ENCODE measurements at regions not wholly inside any gene's neighbourhood (a gene's known extent, or its start where the extent isn't known, plus 50 kb on each side); places are given as distances from the start of the nearest gene placed in this dataset.

GRCh38 chr7:52079726-52080125, 763.1 kb upstream of the COBL start:
- DNase-seq (ENCODE audit: low read depth in 2 of 3, low spot score in 2 of 3), result no peak

DNA sequence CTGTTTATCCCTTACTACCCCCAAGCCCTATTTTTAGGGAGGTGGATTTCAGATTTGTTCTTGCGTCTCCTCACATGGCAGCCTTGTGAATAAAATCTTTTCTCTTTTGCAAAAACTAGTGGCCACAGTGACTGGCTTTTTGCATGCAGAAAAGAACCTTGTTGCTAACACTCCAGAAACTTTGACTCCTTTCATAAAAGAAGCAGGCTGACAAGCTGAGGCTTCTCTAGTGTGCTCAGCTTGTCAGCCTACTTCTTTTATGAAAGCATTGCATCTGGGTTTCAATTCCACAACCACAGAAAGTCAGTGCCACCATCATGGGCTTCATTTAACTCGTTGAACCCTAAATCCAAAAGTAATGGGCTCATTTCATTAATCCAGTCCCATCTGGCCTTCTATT, 761.0 kb upstream of the COBL start:
- no peak for DNase-seq (ENCODE audit: low read depth in 2 of 3, low spot score in 2 of 3)

DNA sequence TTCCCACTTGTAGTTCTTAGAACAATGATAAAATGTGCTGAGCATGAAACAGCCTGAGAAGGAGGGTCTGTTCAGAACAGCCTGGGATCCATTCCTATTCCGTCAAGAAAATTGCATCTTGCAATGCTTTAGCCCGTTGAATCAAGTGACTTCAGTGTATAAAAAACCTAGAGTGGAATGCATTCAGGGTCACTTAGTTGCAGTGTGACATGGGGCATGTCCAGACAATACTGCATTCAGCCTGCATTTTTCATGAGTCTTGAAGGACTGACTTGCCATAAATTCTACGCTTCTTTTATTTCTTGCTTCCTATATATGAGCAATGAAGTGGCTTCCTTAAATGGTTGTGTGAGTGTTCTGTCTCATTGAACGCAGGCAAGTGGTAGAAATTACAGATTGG, 758.3 kb upstream of the COBL start:
- DNase-seq (ENCODE audit: low read depth in 2 of 3, low spot score in 2 of 3), result no peak

DNA sequence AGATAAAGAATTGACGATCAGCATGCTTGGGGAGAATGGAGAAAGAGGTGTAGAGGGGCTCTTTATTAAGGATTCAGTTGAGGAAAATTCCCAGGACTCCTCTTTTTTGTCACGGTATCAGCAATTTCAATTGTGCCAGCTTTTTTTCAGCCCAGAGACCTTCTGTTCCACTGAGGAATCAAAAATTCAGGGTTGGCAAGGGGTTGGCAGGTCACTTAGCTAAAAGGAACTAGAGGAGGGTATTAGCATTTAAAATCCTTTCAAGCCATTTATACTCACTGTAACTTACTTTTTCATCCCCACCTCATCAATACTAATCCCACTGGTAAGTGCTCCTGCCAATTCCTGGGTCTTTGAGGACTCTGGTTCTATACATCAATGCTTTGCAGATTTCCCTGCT, 757.5 kb upstream of the COBL start:
- DNase-seq (ENCODE audit: low read depth in 2 of 3, low spot score in 2 of 3), result no peak

GRCh38 chr7:52071744-52072143, 755.1 kb upstream of the COBL start:
- DNase-seq (ENCODE audit: low read depth in 2 of 3, low spot score in 2 of 3), result no peak

- no peak for DNase-seq (ENCODE audit: low read depth in 2 of 3, low spot score in 2 of 3)
These were observed 747.9 kb upstream of the COBL start for GRCh38 chr7:52064493-52064892.

GRCh38 chr7:52061666-52062065, 745.1 kb upstream of the COBL start:
- DNase-seq (ENCODE audit: low read depth in 2 of 3, low spot score in 2 of 3), result no peak

GRCh38 chr7:52053525-52053924, 736.9 kb upstream of the COBL start:
- DNase-seq (ENCODE audit: low read depth in 2 of 3, low spot score in 2 of 3), result no peak

DNA sequence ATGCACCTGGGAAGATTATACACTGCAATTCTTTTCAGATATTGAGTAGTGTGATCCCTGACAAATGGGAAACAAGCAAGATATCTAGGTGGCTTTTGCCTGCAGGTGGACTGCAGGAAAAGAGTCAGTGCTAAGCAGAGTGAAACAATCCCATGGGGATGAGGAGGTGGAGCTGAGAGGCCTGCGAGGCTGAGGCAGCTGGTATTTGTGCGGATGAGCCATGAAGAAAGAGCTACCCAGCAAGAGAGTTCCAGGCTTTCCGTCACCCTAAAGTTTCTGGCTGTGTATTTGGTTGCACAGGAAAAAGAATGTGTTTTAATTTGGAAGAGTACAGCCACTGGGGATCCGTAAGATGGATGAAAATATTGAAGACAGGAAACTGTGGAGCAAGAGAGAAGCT, 714.1 kb upstream of the COBL start:
- DNase-seq (ENCODE audit: low read depth in 2 of 3, low spot score in 2 of 3), result no peak

DNA sequence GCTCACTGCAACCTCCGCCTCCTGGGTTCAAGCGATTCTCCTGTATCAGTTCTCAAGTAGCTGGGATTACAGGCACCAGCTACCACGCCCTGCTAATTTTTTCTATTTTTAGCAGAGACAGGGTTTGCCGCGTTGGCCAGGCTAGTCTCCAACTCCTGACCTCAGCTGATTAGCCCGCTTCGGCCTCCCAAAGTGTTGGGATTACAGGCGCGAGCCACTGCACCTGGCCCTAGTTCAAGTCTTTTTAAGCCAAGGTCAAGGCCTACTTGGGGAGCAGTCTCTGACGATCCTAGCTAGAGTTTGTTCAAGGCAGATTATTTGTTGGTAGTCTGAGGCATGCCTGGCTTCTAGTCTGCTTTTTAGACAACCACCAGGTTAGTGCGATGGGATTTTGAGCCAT, 709.5 kb upstream of the COBL start:
- DNase-seq (ENCODE audit: low read depth in 2 of 3, low spot score in 2 of 3), result no peak

DNA sequence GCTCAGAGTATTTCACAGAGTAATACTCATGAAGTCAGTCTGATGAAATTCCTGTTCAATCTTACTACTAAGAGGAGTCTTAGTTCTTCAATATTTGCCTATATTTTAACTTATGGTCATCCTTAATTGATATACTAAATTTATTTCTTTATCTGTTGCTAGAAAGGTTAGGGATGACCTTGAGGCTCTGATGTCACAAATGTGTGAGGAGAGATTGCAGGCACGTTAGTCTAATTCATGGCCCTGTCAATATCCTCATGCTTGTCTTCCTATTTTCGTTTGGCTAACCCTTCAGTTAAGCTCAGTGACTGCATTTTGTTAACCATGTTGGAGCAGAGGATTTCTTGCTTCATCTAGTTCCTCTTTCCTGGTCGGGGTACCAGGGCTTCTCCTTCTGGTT, 704.7 kb upstream of the COBL start:
- DNase-seq (ENCODE audit: low read depth in 2 of 3, low spot score in 2 of 3), result no peak

- DNase-seq (ENCODE audit: low read depth in 2 of 3, low spot score in 2 of 3), result no peak
These were observed 702.1 kb upstream of the COBL start for GRCh38 chr7:52018680-52019054.

GRCh38 chr7:52017802-52018679, 701.4 kb upstream of the COBL start:
- no peak for DNase-seq (ENCODE audit: low read depth in 2 of 3, low spot score in 2 of 3)

DNA sequence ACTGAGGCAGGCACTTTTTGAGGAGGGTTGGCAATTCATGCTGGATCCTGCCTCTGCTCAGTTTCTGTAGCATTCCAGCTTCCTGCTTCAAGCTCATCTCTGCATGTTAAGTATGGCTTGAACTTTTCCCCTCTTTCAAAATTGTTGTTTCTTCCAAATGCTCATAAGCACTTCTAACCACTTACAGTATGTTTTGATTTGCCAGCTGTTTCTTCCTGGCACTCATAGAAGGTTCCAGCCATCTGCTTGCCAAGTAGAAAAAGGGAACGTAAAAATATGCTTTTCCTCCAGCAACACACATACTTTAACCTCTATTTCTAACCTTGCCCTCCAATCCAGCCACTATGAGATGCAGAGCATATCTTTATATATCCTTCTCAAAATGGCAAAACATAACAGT, 692.6 kb upstream of the COBL start:
- DNase-seq (ENCODE audit: low read depth in 2 of 3, low spot score in 2 of 3), result no peak

DNA sequence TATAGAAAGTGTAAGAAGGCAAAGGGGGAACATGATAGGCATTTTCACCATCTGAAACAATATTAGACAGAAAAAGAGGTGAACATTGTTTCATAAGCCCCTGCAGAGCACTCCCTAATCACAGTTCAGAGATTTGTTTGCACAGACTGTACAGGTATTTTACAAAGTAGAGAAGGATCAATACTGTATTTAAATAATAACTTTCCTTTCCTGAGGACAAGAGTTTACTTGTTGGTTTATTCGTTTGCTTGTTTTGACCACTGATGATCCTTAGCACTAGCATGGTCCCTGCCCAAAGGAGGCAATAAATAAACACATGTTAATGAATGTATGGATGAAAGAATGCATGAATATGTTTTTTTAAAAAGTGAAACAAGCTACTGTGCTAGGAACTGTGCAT, 690.1 kb upstream of the COBL start:
- no peak for DNase-seq (ENCODE audit: low read depth in 2 of 3, low spot score in 2 of 3)

GRCh38 chr7:52005613-52006012, 689.0 kb upstream of the COBL start:
- DNase-seq (ENCODE audit: low read depth in 2 of 3, low spot score in 2 of 3), result no peak

DNA sequence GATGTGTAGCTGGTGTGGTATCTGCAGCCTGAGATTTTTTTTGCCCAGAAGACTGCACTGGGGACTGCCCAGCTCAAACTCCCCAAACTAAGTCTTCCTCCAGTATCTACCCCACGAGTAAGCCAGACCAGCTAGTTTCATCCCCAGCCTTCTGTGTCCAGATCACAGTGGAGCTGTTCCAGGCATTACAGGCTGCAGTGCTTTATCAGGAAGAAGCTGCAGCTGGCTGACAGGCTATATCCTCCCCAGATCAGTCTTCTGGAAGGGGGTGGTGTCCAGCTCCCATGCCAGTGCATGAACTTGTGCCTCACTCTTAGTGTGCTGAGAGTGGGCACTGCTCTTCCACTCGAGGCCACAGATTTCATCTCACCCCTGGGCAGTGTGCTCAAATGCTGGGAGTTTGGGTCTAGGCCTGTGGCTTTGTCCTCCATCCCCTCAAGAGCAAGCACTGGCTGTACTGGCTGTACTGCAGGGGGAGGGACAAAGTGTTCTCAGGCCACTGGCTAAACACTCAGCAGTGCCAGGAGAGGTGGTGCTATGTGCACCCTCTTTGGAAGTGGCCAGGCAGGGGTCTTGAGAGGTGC, 679.1 kb upstream of the COBL start:
- DNase-seq (ENCODE audit: low read depth in 2 of 3, low spot score in 2 of 3), result no peak

- DNase-seq (ENCODE audit: low read depth in 2 of 3, low spot score in 2 of 3), result no peak
These were observed 666.0 kb upstream of the COBL start for GRCh38 chr7:51982653-51983052.

GRCh38 chr7:51980812-51981211, 664.2 kb upstream of the COBL start:
- no peak for DNase-seq (ENCODE audit: low read depth in 2 of 3, low spot score in 2 of 3)

- no peak for DNase-seq (ENCODE audit: low read depth in 2 of 3, low spot score in 2 of 3)
These were observed 663.7 kb upstream of the COBL start for GRCh38 chr7:51980313-51980712.

DNA sequence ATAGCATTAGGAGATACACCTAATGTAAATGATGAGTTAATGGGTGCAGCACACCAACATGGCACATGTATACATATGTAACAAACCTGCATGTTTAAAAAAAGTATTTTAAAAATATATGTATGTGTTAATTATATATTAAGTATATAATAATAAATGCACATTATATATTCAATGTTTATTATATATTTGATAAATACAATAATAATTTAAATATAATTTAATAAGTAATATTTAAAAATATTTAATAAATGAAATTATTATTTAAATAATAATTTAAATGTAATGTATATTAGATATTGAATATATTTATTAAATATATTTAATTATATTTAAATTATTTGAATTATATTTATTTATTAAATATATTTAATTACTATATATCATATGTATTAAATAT, 661.3 kb upstream of the COBL start:
- no peak for DNase-seq (ENCODE audit: low read depth in 2 of 3, low spot score in 2 of 3)

DNA sequence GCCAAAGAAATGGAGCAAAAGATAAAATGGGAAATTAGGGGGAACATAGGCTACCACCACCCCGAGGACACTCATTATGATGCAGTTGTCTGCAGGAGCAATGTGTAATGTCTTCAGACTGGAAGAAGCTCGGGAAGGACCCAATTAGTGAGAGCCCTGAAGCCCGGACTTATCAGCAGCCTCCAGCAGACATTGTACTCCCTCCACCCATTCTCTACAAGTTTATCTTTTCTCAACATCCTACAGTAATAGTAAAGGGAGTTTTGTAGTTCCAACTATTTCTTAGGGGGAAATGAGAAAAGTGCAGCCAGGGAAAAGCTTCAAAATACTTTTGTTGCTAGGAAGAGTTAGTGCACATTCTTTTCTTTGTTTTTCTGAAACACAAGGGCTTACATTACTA, 657.3 kb upstream of the COBL start:
- DNase-seq (ENCODE audit: low read depth in 2 of 3, low spot score in 2 of 3), result no peak

DNA sequence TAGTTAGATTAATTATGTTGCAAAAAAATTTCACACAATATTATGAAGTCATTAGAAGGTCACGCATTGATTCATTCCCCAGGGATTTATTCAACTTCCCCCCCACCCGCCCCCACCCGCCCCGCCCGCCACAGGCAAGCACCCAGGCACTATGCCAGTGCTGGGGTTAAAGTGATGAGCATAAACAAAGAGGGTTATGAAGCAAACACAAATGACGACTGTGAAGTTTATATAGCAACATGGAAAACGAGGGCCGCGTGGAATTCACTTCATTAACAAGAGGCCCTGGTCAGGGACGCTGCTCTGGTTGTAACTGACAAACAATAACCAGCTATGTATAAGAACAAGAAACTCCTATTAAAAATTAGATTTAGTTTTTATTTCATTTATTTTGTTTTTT, 656.5 kb upstream of the COBL start:
- no peak for DNase-seq (ENCODE audit: low read depth in 2 of 3, low spot score in 2 of 3)
